SK-N-SH treated with all-trans-retinoic acid at 6 μM for 48 hours (cell line): ENCODE measurements at regions not wholly inside any gene's neighbourhood (a gene's known extent, or its start where the extent isn't known, plus 50 kb on each side); places are given as distances from the start of the nearest gene placed in this dataset.

Source experiments
- PATZ1 ChIP-seq: fragments of 250-450 bp; sonication (Bioruptor Pico); IDR thresholded peaks from 2 replicates; pipeline ENCODE4 v1.8.0; 2020; ENCODE audit warnings: mild to moderate bottlenecking, moderate library complexity, borderline replicate concordance
- PPARA ChIP-seq: fragments of 250-450 bp; sonication (Bioruptor Pico); IDR thresholded peaks from 2 replicates; pipeline ENCODE4 v1.5.0; 2020; ENCODE audit warnings: mild to moderate bottlenecking, borderline replicate concordance
- ZNF8 ChIP-seq: fragments of 450-650 bp; formaldehyde crosslinking; IDR thresholded peaks from 2 replicates; pipeline ENCODE4 v1.5.0; 2020; ENCODE audit warnings: mild to moderate bottlenecking, moderate library complexity

GRCh38 chr2:180890781-180891180 lies 89.6 kb upstream of the UBE2E3 start:
- no peak for TF ChIP-seq PPARA (CRISPR knock-in tag)
- no peak for TF ChIP-seq ZNF8 (CRISPR knock-in tag)
- no peak for TF ChIP-seq PATZ1 (CRISPR knock-in tag)
